ENCODE measurements at regions not wholly inside any gene's neighbourhood (a gene's known extent, or its start where the extent isn't known, plus 50 kb on each side); places are given as distances from the start of the nearest gene placed in this dataset.

DNA sequence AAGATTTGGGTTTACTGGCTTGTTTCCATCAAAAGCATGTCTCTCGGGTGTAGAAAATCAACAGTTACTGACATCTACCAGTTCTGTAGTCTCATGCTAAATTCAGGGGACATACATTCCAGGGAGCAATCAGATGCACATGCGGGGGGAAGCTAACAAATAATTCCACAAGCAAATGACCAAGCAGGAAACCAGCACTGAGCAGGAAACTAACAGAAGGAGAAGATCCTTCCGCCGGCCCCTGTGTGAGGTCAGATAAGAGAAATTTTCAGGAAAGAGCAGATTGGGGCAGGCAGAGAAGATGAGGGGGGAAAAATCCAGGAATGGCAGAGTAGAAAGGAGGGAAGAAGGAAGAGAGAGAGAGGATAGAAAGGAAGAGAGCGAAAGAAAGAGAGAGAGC is 127.6 kb upstream of the TMCC3 start:
- no peaks in the 10 kb centered on the region for H3K9me3 Mint-ChIP-seq (ENCODE audit: low read depth, unreplicated experiment)
- TF ChIP-seq, protein P1, sequence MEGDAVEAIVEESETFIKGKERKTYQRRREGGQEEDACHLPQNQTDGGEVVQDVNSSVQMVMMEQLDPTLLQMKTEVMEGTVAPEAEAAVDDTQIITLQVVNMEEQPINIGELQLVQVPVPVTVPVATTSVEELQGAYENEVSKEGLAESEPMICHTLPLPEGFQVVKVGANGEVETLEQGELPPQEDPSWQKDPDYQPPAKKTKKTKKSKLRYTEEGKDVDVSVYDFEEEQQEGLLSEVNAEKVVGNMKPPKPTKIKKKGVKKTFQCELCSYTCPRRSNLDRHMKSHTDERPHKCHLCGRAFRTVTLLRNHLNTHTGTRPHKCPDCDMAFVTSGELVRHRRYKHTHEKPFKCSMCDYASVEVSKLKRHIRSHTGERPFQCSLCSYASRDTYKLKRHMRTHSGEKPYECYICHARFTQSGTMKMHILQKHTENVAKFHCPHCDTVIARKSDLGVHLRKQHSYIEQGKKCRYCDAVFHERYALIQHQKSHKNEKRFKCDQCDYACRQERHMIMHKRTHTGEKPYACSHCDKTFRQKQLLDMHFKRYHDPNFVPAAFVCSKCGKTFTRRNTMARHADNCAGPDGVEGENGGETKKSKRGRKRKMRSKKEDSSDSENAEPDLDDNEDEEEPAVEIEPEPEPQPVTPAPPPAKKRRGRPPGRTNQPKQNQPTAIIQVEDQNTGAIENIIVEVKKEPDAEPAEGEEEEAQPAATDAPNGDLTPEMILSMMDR (IDR thresholded peaks at IDR 0.05; ENCODE audit: unreplicated experiment), result no peak
- H3K36me3 Mint-ChIP-seq (ENCODE audit: insufficient read depth, unreplicated experiment), result no peaks in the 10 kb centered on the region
- intact Hi-C loops (cut with micrococcal nuclease; ENCODE audit: unreplicated experiment), result no loop called here
- no peaks in the 10 kb centered on the region for H3K4me1 Mint-ChIP-seq (ENCODE audit: low read depth, unreplicated experiment)
- no TSS peak for BruUV-seq (replicated peaks)
- H3K27me3 Mint-ChIP-seq (ENCODE audit: unreplicated experiment), result peaks cover 47% of the 10 kb centered on the region
- H3K4me3 Mint-ChIP-seq (ENCODE audit: low read depth, unreplicated experiment), result no peak overlapping the region
- no peak for DNase-seq
- CTCF ChIA-PET, result no interaction called here
- H3K27ac Mint-ChIP-seq (ENCODE audit: unreplicated experiment), result no peak overlapping the region

DNA sequence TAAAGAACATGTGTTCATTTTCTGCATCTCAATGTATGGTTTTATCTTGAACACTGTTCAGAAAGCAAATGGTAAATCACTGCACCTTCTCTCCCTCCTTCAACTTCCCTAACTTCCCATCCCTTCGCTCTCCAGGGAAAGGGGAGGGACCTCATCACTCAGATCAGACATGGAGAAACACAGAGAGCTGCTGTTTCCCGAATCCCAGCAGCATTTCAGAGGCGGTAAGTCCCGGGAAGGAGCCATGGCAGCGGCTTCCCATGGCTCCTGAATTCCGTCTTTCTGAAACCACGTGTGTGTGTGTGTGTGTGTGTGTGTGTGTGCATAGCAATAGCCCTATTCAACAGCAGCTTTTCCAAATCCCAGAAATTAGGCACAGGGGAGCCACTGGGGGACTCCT is 125.4 kb upstream of the TMCC3 start:
- TF ChIP-seq, protein P1 (IDR thresholded peaks at IDR 0.05; ENCODE audit: unreplicated experiment), result no peak
- DNase-seq, result no peak
- no peaks in the 10 kb centered on the region for H3K36me3 Mint-ChIP-seq (ENCODE audit: insufficient read depth, unreplicated experiment)
- H3K4me1 Mint-ChIP-seq (ENCODE audit: low read depth, unreplicated experiment), result no peaks in the 10 kb centered on the region
- H3K27ac Mint-ChIP-seq (ENCODE audit: unreplicated experiment), result no peak overlapping the region
- H3K4me3 Mint-ChIP-seq (ENCODE audit: low read depth, unreplicated experiment), result no peak overlapping the region
- no TSS peak for BruUV-seq (replicated peaks)
- H3K27me3 Mint-ChIP-seq (ENCODE audit: unreplicated experiment), result peaks cover 47% of the 10 kb centered on the region
- no peaks in the 10 kb centered on the region for H3K9me3 Mint-ChIP-seq (ENCODE audit: low read depth, unreplicated experiment)
- CTCF ChIA-PET, result interaction anchor here (1.2 kb wide), 1 partner anchor 9 kb away, joined by 3 read pairs; no protein-coding TSS in a partner anchor
- intact Hi-C loops (cut with micrococcal nuclease; ENCODE audit: unreplicated experiment), result no loop called here

GRCh38 chr12:94771741-94772140 is 121.4 kb upstream of the TMCC3 start:
- TF ChIP-seq, protein P1 (IDR thresholded peaks at IDR 0.05; ENCODE audit: unreplicated experiment), result no peak
- H3K36me3 Mint-ChIP-seq (ENCODE audit: insufficient read depth, unreplicated experiment), result no peaks in the 10 kb centered on the region
- CTCF ChIA-PET, result no interaction called here
- no peak for DNase-seq
- H3K27ac Mint-ChIP-seq (ENCODE audit: unreplicated experiment), result no peak overlapping the region
- no peak overlapping the region for H3K4me3 Mint-ChIP-seq (ENCODE audit: low read depth, unreplicated experiment)
- H3K27me3 Mint-ChIP-seq (ENCODE audit: unreplicated experiment), result peaks cover 39% of the 10 kb centered on the region
- intact Hi-C loops (cut with micrococcal nuclease; ENCODE audit: unreplicated experiment), result no loop called here
- no peaks in the 10 kb centered on the region for H3K9me3 Mint-ChIP-seq (ENCODE audit: low read depth, unreplicated experiment)
- H3K4me1 Mint-ChIP-seq (ENCODE audit: low read depth, unreplicated experiment), result no peaks in the 10 kb centered on the region
- no TSS peak for BruUV-seq (replicated peaks)

DNA sequence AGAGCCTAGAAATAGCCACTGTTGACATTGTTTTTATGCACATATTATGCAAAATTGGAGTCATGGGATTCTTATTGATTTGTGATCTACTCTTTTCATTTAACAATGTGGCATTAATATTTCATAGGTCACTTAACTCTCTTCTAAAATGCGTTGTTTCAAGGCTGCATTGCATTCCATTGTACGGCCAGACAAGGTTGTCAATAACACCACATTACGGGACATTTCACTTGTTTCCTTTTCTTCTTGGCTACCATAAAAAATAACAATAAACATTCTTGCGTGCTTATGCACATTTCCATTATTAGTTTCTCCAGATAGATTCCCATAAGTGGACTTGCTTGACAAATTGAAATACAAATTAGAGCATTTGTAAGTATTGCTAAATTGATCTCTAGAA is 120.8 kb upstream of the TMCC3 start:
- H3K27me3 Mint-ChIP-seq (ENCODE audit: unreplicated experiment), result peaks cover 34% of the 10 kb centered on the region

More for the DNA sequence above, 120.8 kb upstream of the TMCC3 start:
- Mint-ChIP-seq H3K36me3 (ENCODE audit: insufficient read depth, unreplicated experiment) (no peaks in the 10 kb centered on the region), H3K27ac (ENCODE audit: unreplicated experiment) (no peak overlapping the region), H3K4me3 (ENCODE audit: low read depth, unreplicated experiment) (no peak overlapping the region), H3K9me3 (ENCODE audit: low read depth, unreplicated experiment) (no peaks in the 10 kb centered on the region), H3K4me1 (ENCODE audit: low read depth, unreplicated experiment) (no peaks in the 10 kb centered on the region)
- BruUV-seq (replicated peaks), result no TSS peak
- TF ChIP-seq, protein P1 (IDR thresholded peaks at IDR 0.05; ENCODE audit: unreplicated experiment), result no peak
- no peak for DNase-seq
- CTCF ChIA-PET, result no interaction called here
- intact Hi-C loops (cut with micrococcal nuclease; ENCODE audit: unreplicated experiment), result no loop called here

All from Calu3 (cell line).